H1 (cell line): ENCODE measurements at regions not wholly inside any gene's neighbourhood (a gene's known extent, or its start where the extent isn't known, plus 50 kb on each side); places are given as distances from the start of the nearest gene placed in this dataset.

ENCODE experiments used
- BRCA1 ChIP-seq: IDR thresholded peaks from 2 replicates; pipeline ENCODE4 v1.6.1; 2012; ENCODE audit warnings: low read depth, low read length, improper control_type of control experiment
- CTCF ChIP-seq, 3 experiments: IDR thresholded peaks; 1 replicate in 2 of 3; 2 replicates in 1 of 3; pipeline versions ENCODE4 v1.5.1 to v1.6.1; 2011; ENCODE audit warnings: low read length in 3 of 3, mild to moderate bottlenecking in 3 of 3, inconsistent platforms in 2 of 3, low read depth in 1 of 3, moderate library complexity in 1 of 3; ENCODE audit not compliant: insufficient read depth in 1 of 3; ENCODE audit errors: control extremely low read depth in 1 of 3
- EZH2 ChIP-seq: fragments of 200-600 bp; sonication (generic); IDR thresholded peaks from 2 replicates; pipeline ENCODE4 v1.7.1; 2012; ENCODE audit warnings: low read depth, mild to moderate bottlenecking, moderate library complexity, low read length, inconsistent platforms; ENCODE audit not compliant: severe bottlenecking
- GABPA ChIP-seq: IDR thresholded peaks from 2 replicates; pipeline ENCODE4 v1.6.1; 2011; ENCODE audit warnings: mild to moderate bottlenecking, low read length, moderate library complexity, borderline replicate concordance; ENCODE audit not compliant: insufficient read depth
- GTF2F1 ChIP-seq: IDR thresholded peaks from 2 replicates; pipeline ENCODE4 v1.6.1; 2012; ENCODE audit warnings: low read depth, low read length, improper control_type of control experiment, borderline replicate concordance
- JUN ChIP-seq: IDR thresholded peaks from 2 replicates; pipeline ENCODE4 v1.6.1; 2011; ENCODE audit warnings: low read depth, mild to moderate bottlenecking, improper control_type of control experiment, low read length
- TF ChIP-seq, protein P1 (sequence below): IDR thresholded peaks from 2 replicates; pipeline ENCODE4 v1.6.1; 2012; ENCODE audit warnings: inconsistent platforms

- no peak for TF ChIP-seq CTCF (IDR thresholded peaks at IDR 0.05; ENCODE audit: control extremely low read depth in 1 of 3, insufficient read depth in 1 of 3, low read depth in 1 of 3, low read length in 3 of 3)
- no peak for TF ChIP-seq JUN
- no peak for TF ChIP-seq GABPA
- no peak for TF ChIP-seq EZH2
- TF ChIP-seq, protein P1, sequence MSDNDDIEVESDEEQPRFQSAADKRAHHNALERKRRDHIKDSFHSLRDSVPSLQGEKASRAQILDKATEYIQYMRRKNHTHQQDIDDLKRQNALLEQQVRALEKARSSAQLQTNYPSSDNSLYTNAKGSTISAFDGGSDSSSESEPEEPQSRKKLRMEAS: no peak
- TF ChIP-seq GTF2F1: no peak
- TF ChIP-seq BRCA1: no peak
Measured at GRCh38 chr13:107079423-107080049, 511.6 kb upstream of the ARGLU1 start.
